HG03280 (cell line): ENCODE measurements at regions not wholly inside any gene's neighbourhood (a gene's known extent, or its start where the extent isn't known, plus 50 kb on each side); places are given as distances from the start of the nearest gene placed in this dataset.

ENCODE experiments used
- ATAC-seq: cut with Tn5 transposase; IDR thresholded peaks from one replicate; pipeline ENCODE4 v1.9.1; 2021; ENCODE audit warnings: mild to moderate bottlenecking, moderate library complexity; ENCODE audit not compliant: unreplicated experiment

DNA sequence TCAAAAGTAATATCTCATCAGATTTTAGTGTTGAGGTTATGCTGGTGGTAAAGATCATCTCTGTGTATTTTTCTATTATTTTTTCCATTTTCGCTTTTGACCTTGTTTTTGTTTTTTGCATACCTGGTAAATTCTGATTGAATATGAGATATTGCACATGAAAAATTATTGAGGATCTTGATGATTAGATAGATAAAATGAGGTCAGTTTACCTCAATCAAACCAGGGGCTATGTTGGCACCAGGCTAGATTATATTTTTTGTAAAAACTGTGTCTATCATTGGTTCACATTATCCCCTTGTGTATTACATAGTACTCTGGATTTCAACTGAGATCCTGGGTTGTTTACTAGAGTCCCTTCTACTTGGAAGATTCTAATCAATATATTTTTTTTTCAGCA, 774.9 kb upstream of the ZNF608 start:
- no peak for ATAC-seq

DNA sequence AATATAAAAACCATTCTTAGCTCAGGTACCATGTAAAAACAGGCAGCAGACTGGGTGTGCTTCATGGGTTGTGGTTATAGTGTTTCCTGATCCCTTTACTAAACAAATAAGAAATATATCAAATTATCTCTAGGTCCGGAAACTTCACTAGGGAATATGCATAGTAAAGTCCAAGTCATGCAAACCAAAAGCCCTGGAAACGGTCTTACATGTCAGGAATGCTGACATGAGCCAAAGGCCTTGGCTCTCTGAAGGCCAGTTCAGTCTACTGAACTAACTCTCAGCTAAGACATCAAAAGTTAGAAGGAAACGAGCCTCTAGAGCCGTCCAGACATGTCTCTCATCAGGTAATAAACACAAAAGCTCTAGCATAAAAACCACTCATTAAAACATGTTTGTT, 778.9 kb upstream of the ZNF608 start:
- ATAC-seq, result no peak

DNA sequence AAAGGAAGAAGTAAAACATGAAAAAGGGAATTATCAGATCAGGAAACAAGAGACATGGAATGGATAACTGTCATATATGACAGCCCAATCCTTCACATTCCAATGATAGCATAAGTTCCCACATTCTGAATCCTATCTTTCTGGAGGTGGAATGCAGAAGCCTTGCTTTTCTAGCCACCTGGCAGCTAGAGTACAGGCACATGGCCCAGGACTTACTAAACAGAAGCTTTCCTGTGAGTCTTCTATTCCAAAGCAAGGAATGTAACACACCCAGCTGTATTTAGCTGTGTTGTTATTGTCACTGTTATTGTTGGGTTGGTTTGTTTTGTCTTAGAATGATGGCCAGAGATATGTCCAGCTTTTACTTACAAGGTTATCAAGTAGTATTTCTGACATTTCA, 780.5 kb upstream of the ZNF608 start:
- no peak for ATAC-seq

DNA sequence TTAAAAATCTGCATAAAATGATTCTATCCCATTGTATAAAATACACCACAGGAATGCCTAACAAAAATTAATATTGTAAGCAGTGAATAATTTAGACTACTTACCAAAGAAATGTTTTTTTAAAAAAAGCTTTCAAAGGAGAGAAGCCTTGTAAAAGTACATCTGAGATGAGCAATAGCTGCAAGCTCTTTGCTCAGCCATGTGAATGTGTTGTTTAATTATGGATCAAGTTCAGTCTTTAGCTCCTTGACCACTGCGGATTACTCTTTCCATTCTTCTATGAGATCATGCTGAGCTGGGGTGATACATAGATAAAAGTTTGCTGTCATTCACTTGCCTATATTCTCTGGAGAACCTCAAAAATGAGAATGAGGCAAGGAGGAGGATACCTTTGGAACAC, 782.4 kb upstream of the ZNF608 start:
- ATAC-seq, result no peak

DNA sequence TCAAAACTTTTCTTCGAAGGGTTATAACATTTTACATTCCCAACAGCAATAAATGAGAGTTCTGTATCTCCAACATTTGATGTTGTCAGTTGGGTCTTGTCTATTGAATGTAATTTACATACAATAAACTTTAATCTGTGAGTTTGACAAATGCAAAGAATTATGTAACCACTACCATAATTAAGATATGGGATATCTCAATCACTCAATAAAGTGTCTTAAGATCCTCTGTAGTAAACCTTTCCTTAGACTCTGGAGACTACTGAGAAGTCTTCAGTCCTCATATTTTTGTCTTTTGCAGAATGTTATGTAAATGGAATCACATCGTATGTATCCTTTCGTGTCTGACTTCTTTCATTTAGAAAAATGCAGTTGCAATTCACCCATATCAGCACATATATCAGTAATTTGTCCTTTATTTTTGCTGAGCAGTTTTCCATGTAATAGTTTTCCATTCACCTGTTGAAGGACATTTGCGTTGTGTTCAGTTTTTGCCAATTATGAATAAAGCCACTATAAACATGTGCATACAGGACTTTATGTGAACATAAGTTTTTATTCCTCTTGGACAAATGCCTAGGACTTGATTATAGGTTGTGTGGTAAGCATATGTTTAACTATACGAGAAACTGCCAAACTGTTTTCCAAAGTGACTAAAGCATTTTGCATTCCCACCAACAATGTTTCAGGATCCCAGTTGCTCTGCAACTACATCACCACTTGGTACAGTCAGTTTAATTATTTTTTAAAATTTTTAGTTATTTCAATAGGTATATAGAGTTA, 784.6 kb upstream of the ZNF608 start:
- ATAC-seq, result no peak

DNA sequence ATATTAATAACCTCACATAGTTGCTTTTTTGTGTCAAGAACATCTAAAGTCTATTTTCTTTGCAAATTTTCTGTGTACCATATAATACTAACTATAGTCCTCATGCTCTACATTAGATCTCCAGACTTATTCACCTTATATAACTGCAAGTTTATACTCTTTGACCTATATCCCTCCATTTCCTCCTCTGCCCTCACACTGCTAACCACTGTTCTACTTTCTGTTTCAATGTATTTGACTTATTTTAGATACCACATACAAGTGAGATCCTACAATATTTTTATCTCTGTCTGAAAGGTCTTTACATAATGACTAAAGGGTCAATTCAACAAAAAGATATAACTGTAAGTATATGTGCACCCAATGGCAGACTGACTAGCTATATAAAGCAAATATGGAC, 789.7 kb upstream of the ZNF608 start:
- ATAC-seq, result no peak

DNA sequence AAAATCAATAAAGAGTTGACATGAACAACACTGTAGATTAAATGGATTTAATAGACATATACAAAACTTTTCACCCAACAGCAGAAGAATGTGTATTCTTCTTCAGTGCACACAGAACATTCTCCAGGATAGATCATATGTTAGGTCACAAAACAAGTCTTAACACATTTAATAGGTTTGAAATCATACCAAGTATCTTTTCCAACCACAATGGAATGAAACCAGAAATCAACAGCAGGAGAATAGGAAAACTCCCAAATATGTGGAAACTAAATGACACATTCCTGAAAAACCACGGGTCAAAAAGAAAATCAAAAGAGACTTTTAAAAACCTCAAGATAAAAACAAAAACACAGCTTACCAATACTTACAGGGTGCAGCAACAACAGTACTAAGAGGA, 790.1 kb upstream of the ZNF608 start:
- ATAC-seq, result no peak

DNA sequence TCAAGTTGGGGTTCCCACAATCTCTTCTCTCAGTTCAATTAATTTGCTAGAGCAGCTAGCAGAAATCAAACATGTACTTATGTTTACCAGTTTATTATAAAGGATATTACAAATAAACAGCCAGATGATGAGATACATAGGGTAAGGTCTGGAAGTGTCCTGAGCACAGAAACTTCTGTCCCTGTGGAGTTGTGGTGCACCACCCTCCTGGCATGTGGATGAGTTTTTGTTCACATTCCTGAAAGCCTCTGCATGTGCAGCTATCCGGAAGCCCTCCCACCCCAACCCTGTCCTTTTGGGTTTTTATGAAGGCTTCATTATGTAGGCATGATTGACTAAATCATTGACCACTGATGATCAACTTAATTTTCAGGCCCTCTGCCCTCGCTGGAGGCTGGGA, 791.2 kb upstream of the ZNF608 start:
- ATAC-seq, result no peak

DNA sequence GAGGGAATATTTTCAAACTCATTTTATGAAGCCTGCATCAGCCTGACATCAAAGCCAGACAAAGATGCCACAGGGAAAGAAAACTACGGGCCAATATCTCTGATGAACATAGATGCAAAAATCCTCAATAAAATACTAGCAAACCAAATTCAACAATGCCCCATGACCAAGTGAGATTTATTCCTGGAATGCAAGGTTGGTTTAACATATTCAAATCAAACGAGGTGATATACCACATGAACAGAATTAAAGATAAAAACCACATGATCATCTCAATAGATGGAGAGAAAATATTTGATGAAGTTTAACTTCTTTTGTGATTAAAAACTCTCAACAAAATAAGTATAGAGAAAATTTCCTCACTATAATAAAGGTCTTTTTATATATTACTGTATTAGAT, 792.0 kb upstream of the ZNF608 start:
- no peak for ATAC-seq

DNA sequence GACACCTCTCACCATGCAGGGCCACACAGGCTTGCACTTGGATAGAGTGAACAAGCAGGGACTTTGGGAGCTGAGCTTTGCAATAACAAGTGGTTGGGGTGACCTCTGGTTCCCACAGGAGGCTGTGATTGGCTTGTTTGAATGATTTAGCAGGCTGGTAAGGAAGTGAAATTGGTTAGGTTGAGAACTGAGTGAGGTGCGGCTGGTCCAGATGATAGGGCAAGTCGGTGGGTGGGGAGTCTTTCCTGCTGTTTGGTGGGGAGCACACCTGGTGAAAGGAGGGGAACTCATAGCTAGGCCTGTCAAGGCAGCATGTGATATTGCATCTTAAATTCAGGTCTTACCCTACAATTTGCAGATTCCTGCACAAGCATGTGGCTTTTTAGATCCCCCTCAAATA, 794.6 kb upstream of the ZNF608 start:
- no peak for ATAC-seq

DNA sequence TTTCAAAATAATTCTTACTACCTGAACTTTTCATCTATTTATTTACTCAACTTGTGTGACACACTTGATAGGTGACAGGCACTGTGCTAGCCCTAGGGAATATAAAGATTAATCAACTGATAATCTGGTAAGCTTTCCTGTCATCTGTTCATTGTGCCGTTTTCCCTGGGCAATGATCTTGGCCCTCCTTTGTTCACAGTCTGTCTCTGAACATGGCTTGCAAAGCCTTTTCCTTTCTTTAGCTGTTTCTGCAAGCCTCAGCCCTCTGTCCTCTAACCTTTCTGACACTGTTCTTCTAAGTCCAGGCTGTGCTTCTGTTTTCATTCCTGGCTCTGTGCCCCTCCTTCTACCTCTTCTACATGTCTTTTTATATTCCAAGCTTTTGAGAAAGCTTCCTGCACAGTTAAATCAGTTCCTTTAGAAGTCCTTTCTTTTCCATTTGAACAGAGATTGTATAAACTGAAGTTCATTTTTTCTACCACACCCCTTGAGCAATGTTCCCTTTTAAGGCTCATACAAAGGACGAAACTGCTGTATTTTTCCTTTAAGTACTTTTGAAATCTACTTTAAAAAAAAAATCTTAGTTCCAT, 803.0 kb upstream of the ZNF608 start:
- ATAC-seq, result no peak

DNA sequence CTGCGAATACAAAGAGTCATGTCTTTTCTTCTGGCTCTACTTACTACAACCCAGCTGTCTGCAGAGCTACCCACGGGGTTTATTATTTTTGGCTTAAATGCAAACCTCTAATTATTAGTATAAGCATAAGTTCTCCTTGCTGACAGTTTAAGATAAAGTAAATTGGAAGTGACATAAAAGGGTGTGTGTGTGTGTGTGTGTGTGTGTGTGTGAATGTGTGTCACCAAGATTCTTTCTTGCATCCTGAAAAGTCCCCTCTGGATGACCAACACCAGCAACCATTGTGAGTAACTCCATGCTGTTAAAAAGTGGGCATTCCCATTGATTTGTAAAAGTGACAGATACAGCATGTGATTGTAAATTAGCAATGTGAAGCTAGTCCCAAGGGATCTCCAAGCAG, 803.8 kb upstream of the ZNF608 start:
- ATAC-seq, result no peak

DNA sequence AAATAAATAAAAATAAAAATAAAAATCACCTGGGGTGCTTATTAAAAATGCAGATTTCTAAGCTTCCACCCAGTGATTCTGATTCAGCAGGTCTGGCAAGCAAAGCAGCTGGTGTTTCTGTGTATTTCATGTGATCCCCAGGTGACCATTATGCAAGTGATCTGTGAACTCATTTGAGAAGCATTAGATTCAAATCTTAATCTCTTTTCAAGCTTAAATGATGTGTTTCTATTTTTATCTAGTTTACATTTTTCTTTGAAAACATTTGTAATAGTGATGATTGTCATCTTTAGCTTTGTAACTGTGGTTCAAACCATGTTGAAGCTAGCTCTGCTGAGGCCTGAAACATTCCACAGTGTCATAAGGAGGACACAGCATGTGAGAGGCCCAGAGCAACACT, 804.8 kb upstream of the ZNF608 start:
- ATAC-seq, result no peak

DNA sequence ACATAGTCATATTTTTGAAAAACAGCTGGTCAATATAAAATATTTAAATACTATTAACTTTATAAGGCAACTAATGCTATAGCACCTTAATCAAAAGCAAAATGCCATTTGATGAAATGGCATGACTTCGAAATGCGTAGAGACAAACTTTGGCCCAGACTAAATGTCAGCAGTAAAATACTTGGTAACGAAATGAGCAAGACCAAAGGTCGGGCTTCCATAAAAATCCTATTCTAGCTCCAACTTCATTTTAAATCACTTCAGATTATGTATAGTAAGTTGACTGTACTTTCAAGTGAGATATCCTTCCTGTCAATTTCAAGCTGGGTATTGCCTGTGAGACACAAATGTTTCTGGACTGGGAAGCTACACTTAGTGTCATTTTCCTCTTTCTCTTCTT, 805.4 kb upstream of the ZNF608 start:
- ATAC-seq, result no peak

DNA sequence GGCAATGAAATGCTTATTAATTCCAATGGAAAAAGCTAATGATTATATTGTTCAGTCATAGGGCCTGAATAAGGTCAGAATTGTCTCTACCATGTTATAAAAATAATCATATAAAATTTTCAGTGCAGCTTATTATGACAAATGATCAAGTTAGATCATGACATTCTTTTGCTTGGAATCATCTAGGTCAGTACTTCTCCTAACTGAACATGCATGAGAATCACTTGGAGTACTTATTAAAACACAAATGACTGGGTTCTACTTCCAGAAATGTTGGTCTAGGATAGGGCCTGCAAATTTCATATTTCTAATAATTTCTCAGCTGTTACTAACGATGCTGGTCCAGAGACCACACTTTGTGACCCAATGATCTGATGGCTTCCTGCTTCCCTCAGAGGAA, 806.0 kb upstream of the ZNF608 start:
- ATAC-seq, result no peak

DNA sequence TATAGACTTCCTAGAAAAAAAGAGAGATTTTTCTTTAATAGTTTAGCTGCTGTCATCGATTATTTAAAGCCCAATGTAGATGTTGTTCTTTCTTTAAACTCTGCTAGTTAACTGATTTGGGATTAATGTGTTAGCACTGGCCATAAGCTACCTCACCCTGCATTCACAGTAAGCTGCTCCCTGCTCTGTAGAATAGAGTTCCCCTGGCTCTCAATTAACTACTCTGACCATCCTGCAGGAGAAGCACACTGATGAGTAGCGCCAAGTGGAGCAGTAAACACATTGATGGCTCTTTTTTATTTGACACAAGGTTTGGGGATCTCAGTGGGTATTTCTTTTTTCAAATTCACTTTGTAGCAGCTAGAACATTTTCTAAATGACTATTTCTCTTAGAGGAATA, 807.9 kb upstream of the ZNF608 start:
- ATAC-seq, result no peak

DNA sequence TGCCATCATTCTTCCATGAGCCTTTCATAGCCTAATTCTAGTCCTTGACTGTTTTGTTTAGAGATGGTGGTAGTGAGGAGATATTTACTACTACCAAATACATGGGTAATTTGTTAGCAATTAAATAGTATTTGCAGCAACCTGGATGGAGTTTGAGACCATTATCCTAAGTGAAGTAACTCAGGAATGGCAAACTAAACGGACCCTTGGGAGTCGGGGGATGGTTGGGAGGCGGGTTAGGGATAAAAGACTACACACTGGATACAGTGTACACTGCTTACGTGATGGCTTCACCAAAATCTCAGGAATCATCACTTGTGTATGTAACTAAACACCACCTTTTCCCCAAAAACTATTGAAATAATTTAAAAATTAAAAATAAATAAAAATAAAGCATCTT, 809.2 kb upstream of the ZNF608 start:
- ATAC-seq, result no peak

DNA sequence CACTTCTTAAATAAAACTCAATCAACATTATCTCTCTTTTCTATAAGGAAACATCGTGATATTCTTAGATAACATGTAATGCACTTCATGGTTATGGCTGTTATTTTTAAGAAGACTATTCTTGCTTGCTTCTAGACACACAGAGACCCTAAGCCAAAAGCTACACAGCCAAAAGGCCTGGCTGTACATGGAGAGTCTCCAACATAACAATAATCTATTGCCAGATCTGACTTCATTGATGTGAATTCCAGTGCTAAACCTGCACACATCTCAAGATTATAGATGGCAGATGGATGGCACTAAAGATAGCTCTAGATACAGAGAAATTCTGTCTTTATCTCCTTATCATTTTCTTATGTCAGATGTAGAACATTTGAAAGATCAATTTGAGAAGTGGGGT, 811.6 kb upstream of the ZNF608 start:
- no peak for ATAC-seq

DNA sequence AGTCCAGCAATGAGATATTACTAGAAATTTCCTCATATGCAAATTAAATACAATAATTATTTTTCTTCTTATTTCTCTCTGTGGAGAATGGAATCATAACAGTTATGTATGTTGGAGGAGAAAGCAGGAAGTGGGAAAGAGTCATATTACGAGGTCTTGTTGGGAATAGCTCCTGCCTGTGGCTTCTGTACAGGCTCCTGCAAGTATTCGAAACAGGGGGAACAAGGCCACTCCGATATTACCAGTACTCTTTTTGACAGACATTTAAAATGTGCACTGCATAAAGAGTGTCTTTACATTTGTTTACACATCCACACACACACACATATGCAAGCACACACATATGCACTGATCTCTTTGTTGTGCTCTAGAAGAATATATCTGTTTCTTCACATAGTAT, 812.0 kb upstream of the ZNF608 start:
- ATAC-seq, result no peak

DNA sequence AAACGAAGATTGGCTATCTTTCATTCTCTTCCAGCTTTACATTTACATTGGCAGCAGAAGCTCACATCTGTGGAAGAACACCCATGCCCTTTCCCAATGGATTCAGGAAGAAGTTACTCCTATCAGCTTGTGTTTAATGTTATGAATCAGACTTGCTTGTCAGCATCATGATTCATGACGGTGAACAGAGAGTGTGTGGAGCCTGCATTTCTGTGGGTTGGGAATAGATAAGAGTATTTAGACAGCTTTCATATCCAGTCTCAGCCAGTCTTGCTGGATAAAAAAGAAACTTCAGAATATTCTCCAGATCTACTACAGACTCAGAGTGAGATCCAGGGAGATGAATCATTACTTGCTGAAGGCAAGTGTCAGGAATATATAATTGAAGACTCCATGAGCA, 812.9 kb upstream of the ZNF608 start:
- no peak for ATAC-seq

DNA sequence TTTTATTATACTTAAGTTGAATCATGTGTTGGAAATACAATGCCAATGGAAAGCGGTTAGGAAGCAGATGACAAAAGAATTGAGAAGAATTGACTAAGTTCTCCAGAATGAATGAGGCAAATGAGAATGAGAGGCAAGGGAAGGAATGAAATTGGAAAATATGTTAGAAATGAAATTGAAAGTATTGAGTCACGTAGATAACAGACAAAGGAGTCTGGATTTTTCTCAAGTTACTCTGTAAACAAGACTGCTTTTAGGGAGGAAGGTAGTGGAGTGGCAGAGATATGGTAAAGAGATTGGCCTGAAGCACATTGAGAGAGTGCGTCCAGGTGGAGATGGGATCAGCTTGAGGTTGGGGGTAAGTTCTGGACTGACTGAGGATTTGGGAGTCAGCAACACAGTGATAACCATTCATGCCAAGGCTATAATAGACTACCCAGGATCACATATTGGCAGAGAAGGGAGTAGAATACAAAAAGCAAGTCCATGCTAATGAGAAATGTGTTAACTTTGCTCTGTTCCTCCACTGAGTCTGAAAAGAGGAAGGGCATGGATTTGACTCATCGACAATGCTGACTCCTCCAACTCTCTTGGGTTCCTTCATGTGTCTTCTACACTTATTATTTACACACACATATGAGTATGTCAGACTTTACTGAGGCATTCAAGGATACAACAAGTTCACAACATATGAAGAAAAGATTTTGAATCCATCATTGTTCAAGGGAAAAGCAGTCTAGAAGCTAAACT, 814.2 kb upstream of the ZNF608 start:
- ATAC-seq, result no peak

DNA sequence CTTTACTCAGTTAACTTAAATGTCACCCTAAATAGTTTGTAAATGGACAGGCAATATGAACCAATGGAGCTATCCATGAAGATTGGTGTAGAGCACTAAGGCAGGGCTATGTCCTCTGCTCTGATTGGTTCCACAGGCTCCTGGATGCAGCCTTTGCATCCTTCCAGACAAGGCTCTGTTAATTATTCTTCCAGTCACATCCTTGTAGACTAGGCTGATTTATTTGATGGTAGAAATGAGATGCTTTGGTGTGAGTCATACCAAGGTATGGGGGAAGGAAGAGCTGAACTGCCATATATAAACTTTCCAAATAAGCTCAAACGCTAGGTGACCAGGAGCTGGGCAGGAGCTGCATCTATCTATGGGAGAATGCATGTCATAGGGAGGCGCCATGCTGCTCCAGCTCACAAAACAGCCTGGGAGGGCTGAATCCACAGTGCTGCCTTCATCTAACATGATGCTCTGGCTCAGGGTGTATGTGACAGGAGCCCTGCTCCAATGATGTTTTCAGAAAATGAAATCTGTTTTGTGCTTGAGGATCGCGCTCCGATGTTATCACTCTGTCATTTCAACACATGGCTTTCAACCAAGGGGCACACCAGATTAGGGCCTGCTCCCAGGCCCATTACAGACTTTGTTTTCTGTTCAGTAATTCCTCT, 818.0 kb upstream of the ZNF608 start:
- ATAC-seq, result no peak
